GM21529 (cell line): ENCODE measurements at regions not wholly inside any gene's neighbourhood (a gene's known extent, or its start where the extent isn't known, plus 50 kb on each side); places are given as distances from the start of the nearest gene placed in this dataset.

ENCODE experiments used
- ATAC-seq: cut with Tn5 transposase; IDR thresholded peaks from one replicate; pipeline ENCODE4 v1.9.1; 2021; ENCODE audit not compliant: unreplicated experiment

- ATAC-seq = no peak
These were observed 98.2 kb upstream of the GNAO1 start for GRCh38 chr16:56093055-56093454.

- no peak for ATAC-seq
These were observed 101.2 kb upstream of the GNAO1 start for GRCh38 chr16:56090076-56090475.

GRCh38 chr16:56087626-56088025 is 103.7 kb upstream of the GNAO1 start:
- ATAC-seq = no peak

- no peak for ATAC-seq
These were observed 109.9 kb upstream of the GNAO1 start for GRCh38 chr16:56081371-56081770.

GRCh38 chr16:56075732-56076388 is 115.4 kb upstream of the GNAO1 start:
- no peak for ATAC-seq

- ATAC-seq = no peak
These were observed 117.8 kb upstream of the GNAO1 start for GRCh38 chr16:56073508-56073907.

GRCh38 chr16:56072096-56072495 is 119.2 kb upstream of the GNAO1 start:
- no peak for ATAC-seq

- no peak for ATAC-seq
These were observed 122.5 kb upstream of the GNAO1 start for GRCh38 chr16:56068816-56069215.

GRCh38 chr16:56068314-56068713 is 123.0 kb upstream of the GNAO1 start:
- no peak for ATAC-seq

GRCh38 chr16:56067406-56067805 is 123.9 kb upstream of the GNAO1 start:
- ATAC-seq = no peak

GRCh38 chr16:56066617-56067016 is 124.7 kb upstream of the GNAO1 start:
- ATAC-seq = no peak

GRCh38 chr16:56063111-56063510 is 128.2 kb upstream of the GNAO1 start:
- no peak for ATAC-seq

GRCh38 chr16:56057151-56057550 is 134.1 kb upstream of the GNAO1 start:
- ATAC-seq = no peak

GRCh38 chr16:56050916-56051315 is 140.4 kb upstream of the GNAO1 start:
- no peak for ATAC-seq

- peak; percentile 95 for ATAC-seq
These were observed 142.7 kb upstream of the GNAO1 start for GRCh38 chr16:56048425-56049105.

- ATAC-seq = no peak
These were observed 143.7 kb upstream of the GNAO1 start for GRCh38 chr16:56047307-56048234.

GRCh38 chr16:56042416-56042815 is 148.9 kb upstream of the GNAO1 start:
- no peak for ATAC-seq

- peak; percentile 72 for ATAC-seq
These were observed 149.6 kb upstream of the GNAO1 start for GRCh38 chr16:56041556-56042140.

GRCh38 chr16:56038564-56039098 is 152.7 kb upstream of the GNAO1 start:
- ATAC-seq = no peak

- no peak for ATAC-seq
These were observed 156.9 kb upstream of the CES5A start for GRCh38 chr16:56032072-56032471.

- ATAC-seq = no peak
These were observed 153.9 kb upstream of the CES5A start for GRCh38 chr16:56029026-56029425.
